ENCODE measurements at regions not wholly inside any gene's neighbourhood (a gene's known extent, or its start where the extent isn't known, plus 50 kb on each side); places are given as distances from the start of the nearest gene placed in this dataset.

DNA sequence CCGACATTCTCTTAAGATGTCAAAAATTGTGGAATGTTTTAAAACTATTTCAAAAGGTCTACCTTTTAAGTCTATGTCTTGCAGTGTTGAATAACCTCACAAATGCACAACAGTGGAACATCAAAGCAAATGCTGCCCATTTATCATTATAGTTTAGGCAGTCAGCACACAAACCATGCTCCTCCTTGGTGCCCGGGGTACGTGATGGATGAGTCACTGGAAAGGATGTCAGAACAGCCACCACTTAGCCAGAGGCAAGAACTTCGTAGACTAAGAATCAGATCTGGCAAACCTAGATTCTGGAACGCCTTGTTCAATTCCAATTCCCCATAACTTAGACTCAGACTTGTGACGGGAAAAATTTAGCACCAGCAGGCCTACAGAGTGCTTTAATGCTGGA is 343.6 kb downstream of the FGF9 start:
- DNase-seq = no peak

DNA sequence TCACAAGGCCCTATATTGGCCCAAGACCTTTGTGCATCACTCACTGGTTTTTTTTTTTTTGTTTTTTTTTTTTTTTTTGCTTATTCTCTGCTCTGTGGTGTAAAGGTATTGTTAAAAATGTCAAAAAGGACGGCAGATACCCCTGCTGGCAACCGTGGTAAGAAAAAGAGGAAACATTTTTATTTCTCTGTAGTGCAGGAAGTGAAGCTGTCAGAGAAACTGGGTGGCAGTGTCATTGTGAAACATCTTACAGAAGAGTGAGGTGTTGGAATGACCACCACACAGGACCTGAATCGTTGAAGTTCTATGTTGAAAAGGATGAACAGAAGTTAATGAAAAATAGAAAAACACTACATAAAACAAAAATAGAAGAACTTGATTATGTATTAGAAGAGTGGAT is 346.4 kb downstream of the FGF9 start:
- no peak for DNase-seq

GRCh38 chr13:22018076-22018835 is 347.4 kb downstream of the FGF9 start:
- no peak for DNase-seq

GRCh38 chr13:22018836-22019210 is 347.9 kb downstream of the FGF9 start:
- no peak for DNase-seq

- DNase-seq = no peak
Measured at GRCh38 chr13:22024381-22024994, 353.6 kb downstream of the FGF9 start.

DNA sequence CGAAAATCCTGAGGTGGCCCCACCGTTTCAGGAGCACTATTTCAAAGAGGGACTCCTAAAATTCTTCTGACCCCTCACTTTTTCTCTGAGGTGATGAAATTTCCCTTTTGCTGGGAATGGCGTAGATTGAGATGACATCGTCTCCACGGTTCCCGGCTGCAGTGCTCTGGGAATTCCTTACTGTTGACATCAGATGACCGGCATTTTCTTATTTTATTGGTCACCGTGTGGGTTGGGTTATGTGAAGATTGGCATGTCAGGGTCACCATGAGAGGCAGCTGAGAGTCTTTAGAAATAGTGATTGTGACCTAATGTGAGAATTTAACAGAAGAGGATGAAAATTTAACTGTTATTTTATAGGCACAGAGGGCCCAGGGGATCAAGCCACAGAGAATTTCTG is 356.7 kb downstream of the FGF9 start:
- no peak for DNase-seq

- no peak for DNase-seq
Measured at GRCh38 chr13:22028831-22029230, 358.0 kb downstream of the FGF9 start.

DNA sequence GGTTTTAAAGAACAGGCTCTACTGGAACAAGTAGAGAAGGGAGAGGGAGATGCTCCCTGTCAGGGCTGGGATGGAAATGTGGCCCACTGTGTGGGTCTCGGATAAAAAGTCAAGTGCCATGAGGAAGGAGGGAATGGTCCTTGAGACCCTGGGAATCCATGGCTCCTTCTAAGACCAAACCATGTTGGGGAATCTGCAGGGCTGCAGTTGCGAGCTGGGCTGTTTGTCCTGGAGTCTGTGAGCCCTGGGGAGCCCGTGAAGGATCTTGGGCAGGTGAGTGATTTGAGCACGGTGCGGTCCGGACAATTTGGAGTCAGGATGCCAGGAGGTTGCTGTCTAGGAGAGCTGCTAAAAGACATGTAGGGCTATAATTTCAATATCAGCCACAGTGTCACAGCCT is 359.4 kb downstream of the FGF9 start:
- DNase-seq = no peak

GRCh38 chr13:22031702-22032286 is 360.9 kb downstream of the FGF9 start:
- no peak for DNase-seq

- no peak for DNase-seq
Measured at GRCh38 chr13:22032905-22033304, 362.0 kb downstream of the FGF9 start.

DNA sequence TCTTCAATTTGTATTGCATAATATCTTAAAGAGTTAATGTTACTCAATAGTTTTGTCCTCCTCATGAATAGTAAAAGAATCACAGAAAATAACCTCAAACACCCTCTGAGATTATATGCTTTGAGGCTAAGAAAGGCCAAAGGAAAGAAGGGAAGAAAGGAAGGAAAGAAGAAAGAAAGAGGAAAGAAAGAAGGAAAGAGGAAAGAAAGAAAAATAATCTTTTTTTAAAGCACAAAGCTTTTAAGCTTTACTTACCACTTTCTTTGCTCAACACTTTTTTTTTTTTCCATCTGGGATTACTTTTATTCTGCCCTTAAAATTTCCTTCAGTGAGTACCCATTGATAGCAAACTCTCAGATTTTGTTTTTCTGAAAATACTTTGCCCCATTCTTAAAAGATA is 369.1 kb downstream of the FGF9 start:
- no peak for DNase-seq

DNA sequence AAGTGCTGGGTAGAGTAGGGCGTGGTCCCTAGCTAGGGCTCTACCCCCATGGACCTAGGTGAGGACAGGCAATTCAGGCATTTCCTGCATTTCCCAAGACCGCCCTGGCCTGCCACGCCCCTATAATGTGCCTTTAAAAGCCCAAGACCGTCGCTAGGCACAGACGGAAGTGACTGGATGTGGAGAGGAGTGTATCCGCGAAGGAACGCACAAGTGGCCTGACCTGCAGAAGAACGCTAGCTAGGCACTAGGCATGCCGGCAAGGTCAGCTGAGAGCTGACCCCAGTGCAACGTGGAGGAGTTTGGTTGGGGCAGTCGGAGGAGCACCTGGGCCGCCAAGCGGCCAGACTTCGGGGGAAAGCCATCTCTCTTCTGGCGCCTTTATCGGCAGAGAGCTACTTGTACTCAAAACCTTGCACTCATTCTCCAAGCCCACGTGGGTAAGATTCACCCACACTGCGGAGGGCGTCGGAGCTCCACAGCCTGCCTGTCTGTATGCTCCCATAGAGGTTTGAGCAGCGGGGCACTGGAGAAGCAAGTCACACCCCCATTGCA is 370.0 kb downstream of the FGF9 start:
- no peak for DNase-seq

- DNase-seq = no peak
Measured at GRCh38 chr13:22041741-22042140, 370.9 kb downstream of the FGF9 start.

- no peak for DNase-seq
Measured at GRCh38 chr13:22047082-22047784, 376.4 kb downstream of the FGF9 start.

DNA sequence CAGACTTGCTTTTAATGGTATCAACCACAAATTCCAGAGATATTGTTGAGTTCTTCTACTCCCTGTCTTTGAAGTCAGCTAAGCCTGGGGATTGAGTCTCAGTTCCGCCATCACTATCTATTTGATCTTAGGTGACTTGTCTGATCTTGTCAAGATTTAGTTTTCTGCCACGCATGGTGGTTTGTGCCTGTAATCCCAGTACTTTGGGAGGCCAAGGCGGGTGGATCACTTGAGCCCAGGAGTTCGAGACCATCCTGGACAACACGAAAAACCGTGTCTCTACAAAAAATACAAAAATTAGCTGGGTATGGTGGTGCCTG is 376.9 kb downstream of the FGF9 start:
- DNase-seq = no peak

- no peak for DNase-seq
Measured at GRCh38 chr13:22049384-22049783, 378.5 kb downstream of the FGF9 start.

- no peak for DNase-seq
Measured at GRCh38 chr13:22050951-22051563, 380.2 kb downstream of the FGF9 start.

GRCh38 chr13:22053053-22053452 is 382.2 kb downstream of the FGF9 start:
- no peak for DNase-seq

DNA sequence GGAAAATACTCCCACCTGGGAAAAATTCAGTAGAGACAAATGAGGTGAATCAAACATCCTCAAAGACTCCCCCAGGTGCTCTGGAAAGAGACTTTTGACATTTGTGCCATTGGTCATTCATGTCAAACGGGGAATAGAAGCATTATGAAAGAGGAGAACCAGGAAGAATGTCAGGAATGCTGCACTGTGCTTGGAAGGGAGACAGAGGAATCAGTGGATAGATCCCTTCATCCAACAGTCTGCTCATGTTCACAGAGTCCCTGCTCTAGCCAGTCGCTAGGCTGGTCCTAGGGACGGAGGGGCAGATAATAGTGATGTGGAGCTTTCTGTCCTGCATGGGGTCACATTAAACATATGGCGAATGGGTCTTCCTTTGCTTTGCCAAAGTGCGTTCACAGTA is 384.4 kb downstream of the FGF9 start:
- DNase-seq = no peak

DNA sequence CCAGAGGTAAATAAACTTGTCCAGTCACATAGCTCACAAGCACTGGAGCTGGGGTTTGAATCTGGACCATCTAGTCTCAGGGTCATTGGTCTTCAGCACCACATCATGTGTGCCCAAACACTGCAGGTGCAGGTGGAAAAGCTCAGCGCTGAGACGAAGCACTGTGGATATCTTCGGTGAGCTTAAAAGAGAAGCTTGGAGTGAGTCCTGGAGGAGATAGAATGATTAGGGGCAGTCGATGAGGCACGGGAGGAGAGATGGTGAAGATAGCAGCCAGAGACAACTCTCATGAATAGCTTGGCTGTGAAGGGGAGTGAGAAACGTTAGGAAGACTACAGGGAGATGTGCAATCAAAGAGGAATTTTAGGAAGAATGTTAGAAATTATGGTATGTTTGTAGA is 389.3 kb downstream of the FGF9 start:
- no peak for DNase-seq

DNA sequence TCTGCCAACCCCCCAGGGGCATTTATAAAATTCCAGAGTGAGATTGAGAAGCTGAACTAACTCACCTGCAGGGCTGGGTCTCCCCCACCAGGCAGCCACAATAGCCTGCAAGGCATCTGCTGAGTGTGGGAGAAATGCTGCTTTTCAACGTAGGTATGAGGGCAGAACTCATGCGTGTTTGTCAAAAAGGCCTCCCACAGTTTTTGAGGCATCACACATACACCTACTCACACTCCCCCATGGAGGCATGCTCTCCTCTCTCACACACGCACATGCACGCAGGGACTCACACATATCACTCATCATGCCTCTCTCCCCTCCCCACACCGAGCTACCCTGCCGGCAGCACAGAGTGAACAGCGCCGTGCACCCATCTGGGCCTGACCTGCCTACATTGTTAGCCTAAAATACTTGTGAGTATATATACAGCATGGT is 390.5 kb downstream of the FGF9 start:
- DNase-seq = no peak

DNA sequence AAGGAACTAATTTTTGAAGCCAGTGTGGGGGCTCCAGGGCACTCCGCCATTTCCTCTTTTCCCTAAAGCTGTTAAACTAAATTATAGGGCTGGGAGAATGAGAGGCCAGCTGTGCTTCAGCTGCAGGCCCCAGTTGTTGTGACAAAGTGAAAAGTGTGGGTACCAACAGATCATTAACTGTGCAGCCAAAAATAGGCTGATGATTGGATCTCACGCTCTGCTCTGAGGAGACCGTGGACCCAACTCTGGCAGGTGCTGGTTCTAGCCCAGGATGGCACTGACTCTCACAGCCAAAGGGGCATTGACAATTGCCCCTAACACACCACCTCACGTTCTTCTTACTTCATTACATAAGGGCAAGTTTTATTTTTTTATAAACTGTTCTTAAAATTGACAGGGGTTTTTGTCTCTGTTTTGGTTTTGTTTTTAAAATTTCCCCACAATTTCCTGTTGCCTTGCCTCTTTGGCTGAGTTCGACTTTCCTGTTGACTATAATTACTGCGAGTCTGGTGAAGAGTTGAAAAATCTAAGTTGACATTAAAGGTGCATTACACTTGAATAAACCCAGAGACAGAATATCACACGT is 391.0 kb downstream of the FGF9 start:
- no peak for DNase-seq

Measured in activated gamma-delta T cell (primary cell).